PC-3 (cell line): ENCODE measurements at regions not wholly inside any gene's neighbourhood (a gene's known extent, or its start where the extent isn't known, plus 50 kb on each side); places are given as distances from the start of the nearest gene placed in this dataset.

Experiments used
- EZH2 ChIP-seq: fragments of 300-600 bp; sonication (generic); IDR thresholded peaks from one replicate; pipeline ENCODE4 v1.6.1; 2017; ENCODE audit warnings: antibody characterized with exemption, mild to moderate bottlenecking, low read length; ENCODE audit not compliant: unreplicated experiment
- TF ChIP-seq, protein P1 (sequence below): fragments of 300-600 bp; sonication (generic); conservative IDR thresholded peaks from 2 replicates; pipeline ENCODE4 v1.5.1; 2017; ENCODE audit warnings: antibody characterized with exemption, low read depth, mild to moderate bottlenecking, low read length

DNA sequence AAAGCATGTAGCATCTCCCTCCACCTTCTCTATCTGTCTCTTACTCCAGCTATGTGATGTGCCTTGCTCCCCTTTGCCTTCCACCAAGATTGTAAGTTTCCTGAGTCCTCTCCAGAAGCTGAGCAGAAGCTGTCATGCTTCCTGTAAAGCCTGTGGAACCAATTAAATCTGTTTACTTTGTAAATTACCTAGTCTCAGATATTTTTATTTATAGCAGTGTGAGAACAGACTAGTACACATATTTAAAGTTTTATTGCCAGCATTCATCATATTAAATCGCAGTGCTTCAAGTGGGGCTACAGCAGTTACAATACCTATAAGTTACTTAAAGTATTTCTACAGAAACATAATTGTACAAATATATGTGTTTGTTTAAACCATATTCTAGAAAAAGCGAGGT, 973.1 kb downstream of the SLC16A7 start:
- TF ChIP-seq, protein P1, sequence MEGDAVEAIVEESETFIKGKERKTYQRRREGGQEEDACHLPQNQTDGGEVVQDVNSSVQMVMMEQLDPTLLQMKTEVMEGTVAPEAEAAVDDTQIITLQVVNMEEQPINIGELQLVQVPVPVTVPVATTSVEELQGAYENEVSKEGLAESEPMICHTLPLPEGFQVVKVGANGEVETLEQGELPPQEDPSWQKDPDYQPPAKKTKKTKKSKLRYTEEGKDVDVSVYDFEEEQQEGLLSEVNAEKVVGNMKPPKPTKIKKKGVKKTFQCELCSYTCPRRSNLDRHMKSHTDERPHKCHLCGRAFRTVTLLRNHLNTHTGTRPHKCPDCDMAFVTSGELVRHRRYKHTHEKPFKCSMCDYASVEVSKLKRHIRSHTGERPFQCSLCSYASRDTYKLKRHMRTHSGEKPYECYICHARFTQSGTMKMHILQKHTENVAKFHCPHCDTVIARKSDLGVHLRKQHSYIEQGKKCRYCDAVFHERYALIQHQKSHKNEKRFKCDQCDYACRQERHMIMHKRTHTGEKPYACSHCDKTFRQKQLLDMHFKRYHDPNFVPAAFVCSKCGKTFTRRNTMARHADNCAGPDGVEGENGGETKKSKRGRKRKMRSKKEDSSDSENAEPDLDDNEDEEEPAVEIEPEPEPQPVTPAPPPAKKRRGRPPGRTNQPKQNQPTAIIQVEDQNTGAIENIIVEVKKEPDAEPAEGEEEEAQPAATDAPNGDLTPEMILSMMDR: no peak
- TF ChIP-seq EZH2: no peak
